K562 (cell line): ENCODE measurements at regions not wholly inside any gene's neighbourhood (a gene's known extent, or its start where the extent isn't known, plus 50 kb on each side); places are given as distances from the start of the nearest gene placed in this dataset.

ENCODE experiments used
- ATAC-seq: fragments of 200-7000 bp; cut with Tn5 transposase; 3 replicates; pipeline ENCODE4 v1.9.1; 2020; ENCODE audit warnings: moderate library complexity
- BruUV-seq: library from RNA; stranded (reverse); fragments of 400-500 nt; replicated peaks from 2 replicates; lab custom pipeline; 2021; lab: Mats Ljungman, UMichigan
- CTCF ChIA-PET: fragments of 300-600 bp; formaldehyde crosslinking; extraction: SDS; loops from one replicate; lab custom pipeline; 2021; ENCODE audit warnings: low intra/inter-chr PET ratio; lab: Yijun Ruan, JAX
- POLR2A ChIA-PET: fragments of 300-600, 350-650 bp; sonication (Branson Sonifier 250); formaldehyde crosslinking; extraction: SDS; loops from one replicate; lab custom pipeline; 2021; ENCODE audit warnings: antibody characterized with exemption, inconsistent platforms; lab: Yijun Ruan, JAX
- DNase-seq, 4 experiments: peaks; one replicate each; pipeline versions ENCODE4 v3.0.0 to v3.0.0-alpha.2; 2011 to 2018; ENCODE audit warnings: low spot score in 3 of 4, mixed read lengths in 3 of 4; ENCODE audit errors: extremely low read depth in 1 of 4
- FAIRE-seq: peaks from 2 replicates; lab custom pipeline; 2011; peaks lifted over from hg19 to GRCh38; lab: Jason Lieb, UNC
- H2AFZ ChIP-seq: 2 replicates; pipeline ENCODE4 v1.6.0; 2011; ENCODE audit warnings: low read depth, low read length, control low read depth, inconsistent platforms
- H3K27ac ChIP-seq: fragments of 200-600 bp; 3 replicates; pipeline ENCODE4 v1.8.0; 2011; ENCODE audit warnings: low read depth, mild to moderate bottlenecking, control low read depth, inconsistent platforms, low read length, moderate library complexity, mixed read lengths; ENCODE audit errors: extremely low read depth
- H3K27me3 ChIP-seq, 2 experiments: fragments of 300-600 bp in 1 of 2; 2 replicates in 1 of 2; 3 replicates in 1 of 2; pipeline versions ENCODE4 v1.6.0 to v1.8.0; 2011; ENCODE audit warnings: inconsistent platforms in 2 of 2, low read length in 2 of 2, mild to moderate bottlenecking in 1 of 2, mixed read lengths in 1 of 2, moderate library complexity in 1 of 2; ENCODE audit not compliant: control insufficient read depth in 2 of 2, insufficient read depth in 2 of 2
- H3K36me3 ChIP-seq: fragments of 300-600 bp; 3 replicates; pipeline ENCODE4 v1.8.0; 2011; ENCODE audit warnings: mild to moderate bottlenecking, low read length, inconsistent platforms; ENCODE audit not compliant: control insufficient read depth, insufficient read depth
- H3K4me1 ChIP-seq, 2 experiments: fragments of 200-600 bp in 1 of 2; replicated peaks in 1 of 2; 2 replicates in 1 of 2; 3 replicates in 1 of 2; pipeline versions ENCODE4 v1.5.1 to v1.8.0; 2011; ENCODE audit warnings: inconsistent platforms in 2 of 2, low read length in 2 of 2, mild to moderate bottlenecking in 1 of 2, mixed read lengths in 1 of 2, moderate library complexity in 1 of 2; ENCODE audit not compliant: control insufficient read depth in 2 of 2, insufficient read depth in 2 of 2
- H3K4me2 ChIP-seq: 2 replicates; pipeline ENCODE4 v1.6.1; 2011; ENCODE audit warnings: low read length, control low read depth, inconsistent platforms, mixed read lengths; ENCODE audit not compliant: insufficient read depth
- H3K4me3 ChIP-seq: fragments of 200-600 bp; sonication (generic), shearing (Covaris generic); 2 replicates; pipeline ENCODE4 v1.5.1; 2016; ENCODE audit warnings: control low read depth, inconsistent platforms
- H3K79me2 ChIP-seq: fragments of 200-600 bp; 3 replicates; pipeline ENCODE4 v1.8.0; 2011; ENCODE audit warnings: low read length, inconsistent platforms; ENCODE audit not compliant: control insufficient read depth, insufficient read depth
- H3K9ac ChIP-seq, 2 experiments: 2 replicates each; pipeline versions ENCODE4 v1.6.0 to v1.6.1; 2011; ENCODE audit warnings: low read depth in 2 of 2, low read length in 2 of 2, control low read depth in 1 of 2, inconsistent platforms in 1 of 2, mild to moderate bottlenecking in 1 of 2, mixed read lengths in 1 of 2; ENCODE audit not compliant: insufficient read depth in 1 of 2
- H3K9me1 ChIP-seq: one replicate; pipeline ENCODE4 v1.6.0; 2011; ENCODE audit warnings: inconsistent platforms, mild to moderate bottlenecking, low read length, moderate library complexity; ENCODE audit not compliant: control insufficient read depth, insufficient read depth
- H3K9me3 ChIP-seq: replicated peaks from 2 replicates; pipeline ENCODE4 v1.5.1; 2011; ENCODE audit warnings: low read depth, low read length, inconsistent platforms; ENCODE audit not compliant: control insufficient read depth, insufficient read depth
- H4K20me1 ChIP-seq: replicated peaks from 2 replicates; pipeline ENCODE4 v1.6.1; 2011; ENCODE audit warnings: low read length, inconsistent platforms, mixed read lengths; ENCODE audit not compliant: control insufficient read depth, insufficient read depth
- ARID1B ChIP-seq: fragments of 450-650 bp; IDR thresholded peaks from 2 replicates; pipeline ENCODE4 v1.6.1; 2016; ENCODE audit warnings: antibody characterized with exemption, mild to moderate bottlenecking, inconsistent platforms
- FUS ChIP-seq: fragments of 200-400 bp; formaldehyde crosslinking; optimal IDR thresholded peaks from 2 replicates; pipeline ENCODE3; 2017; ENCODE audit warnings: low read depth, low read length
- HDAC3 ChIP-seq: fragments of 450-650 bp; IDR thresholded peaks from 2 replicates; pipeline ENCODE4 v1.6.1; 2018; ENCODE audit warnings: borderline replicate concordance, mild to moderate bottlenecking, moderate library complexity; ENCODE audit not compliant: partially characterized antibody
- PHB2 ChIP-seq: fragments of 450-650 bp; IDR thresholded peaks from 2 replicates; pipeline ENCODE4 v1.6.1; 2017; ENCODE audit warnings: low read depth
- RB1 ChIP-seq: fragments of 450-650 bp; IDR thresholded peaks from 2 replicates; pipeline ENCODE4 v1.6.1; 2017; ENCODE audit warnings: low read depth, mild to moderate bottlenecking
- RBM22 ChIP-seq: fragments of 200-400 bp; formaldehyde crosslinking; IDR thresholded peaks from 2 replicates; pipeline ENCODE4 v1.6.1; 2018; ENCODE audit warnings: low read length, low read depth; ENCODE audit not compliant: poor library complexity, severe bottlenecking
- RCOR1 ChIP-seq, 2 experiments: IDR thresholded peaks; 2 replicates each; pipeline ENCODE4 v1.6.1; 2012; ENCODE audit warnings: low read depth in 2 of 2, low read length in 2 of 2, borderline replicate concordance in 1 of 2, improper control_type of control experiment in 1 of 2
- SIX5 ChIP-seq, 2 experiments: IDR thresholded peaks; 2 replicates each; pipeline ENCODE4 v1.6.1; 2011; ENCODE audit warnings: low read length in 2 of 2, borderline replicate concordance in 1 of 2, low read depth in 1 of 2, mild to moderate bottlenecking in 1 of 2, moderate library complexity in 1 of 2; ENCODE audit not compliant: insufficient read depth in 1 of 2
- SMARCE1 ChIP-seq: fragments of 450-650 bp; IDR thresholded peaks from 2 replicates; pipeline ENCODE4 v1.7.1; 2016; ENCODE audit warnings: mild to moderate bottlenecking
- SRSF1 ChIP-seq: fragments of 200-400 bp; formaldehyde crosslinking; IDR thresholded peaks from 2 replicates; pipeline ENCODE4 v1.6.1; 2017; ENCODE audit warnings: mild to moderate bottlenecking, low read depth, low read length, moderate library complexity
- SRSF3 ChIP-seq: fragments of 200-400 bp; formaldehyde crosslinking; IDR thresholded peaks from 2 replicates; pipeline ENCODE4 v1.6.1; 2016; ENCODE audit warnings: mild to moderate bottlenecking, low read length, moderate library complexity; ENCODE audit not compliant: insufficient read depth
- SUPT5H ChIP-seq: fragments of 450-650 bp; IDR thresholded peaks from 2 replicates; pipeline ENCODE4 v1.6.1; 2016
- WGBS: fragments of 100-300 bp; shearing (Covaris generic); methylation state at CpG from one replicate; pipeline ENCODE4 v1.1.6; 2016; ENCODE audit warnings: low coverage, mixed read lengths; ENCODE audit not compliant: insufficient coverage; ENCODE audit errors: missing lambda C conversion rate; 5-methylcytosine and 5-hydroxymethylcytosine counted together
- in situ Hi-C: fragments of 300-500 bp; cut with MboI; formaldehyde crosslinking; loops from 4 replicates; pipeline ENCODE4 v1.15.0; 2018; ENCODE audit warnings: inconsistent platforms, mixed read lengths
- intact Hi-C: fragments of 100-400 bp; cut with micrococcal nuclease; formaldehyde crosslinking; loops from 2 replicates; pipeline ENCODE4 v1.14.2; 2022
- TF ChIP-seq, protein P1 (sequence below): sonication (generic); IDR thresholded peaks from 2 replicates; pipeline ENCODE4 v1.6.1; 2016
- TF ChIP-seq, protein P2 (sequence below): fragments of 450-650 bp; IDR thresholded peaks from 2 replicates; pipeline ENCODE4 v1.6.1; 2017; ENCODE audit warnings: antibody characterized with exemption

DNA sequence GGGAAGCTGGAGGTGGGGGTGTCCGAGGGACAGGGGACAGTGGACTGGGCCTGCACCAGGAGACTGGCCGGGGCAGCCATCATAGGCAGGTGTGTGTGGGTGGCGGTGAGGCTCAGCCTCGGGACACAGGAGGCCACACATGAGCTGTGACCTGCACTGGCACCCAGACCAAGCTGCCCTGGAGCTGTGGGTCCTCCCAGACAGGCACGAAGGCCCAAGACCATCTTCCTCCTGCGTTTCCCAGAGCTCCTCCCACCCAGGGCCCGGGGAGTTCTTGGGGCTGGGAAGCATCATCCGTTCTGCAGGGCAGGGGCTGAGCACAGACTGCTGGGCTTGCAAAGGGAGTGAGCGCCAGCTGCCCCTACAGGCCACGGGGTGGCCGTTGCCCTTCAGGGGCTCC lies 87.4 kb downstream of the PDGFA start:
- H3K79me2 ChIP-seq, result no peaks in the 10 kb centered on the region
- no peak overlapping the region for H3K27ac ChIP-seq
- no peaks in the 10 kb centered on the region for H3K36me3 ChIP-seq
- in situ Hi-C loops (no loop called here), intact Hi-C loops (no loop called here)
- ATAC-seq (no peak), DNase-seq (no peak), FAIRE-seq (no peak)
- H3K4me2 ChIP-seq, result no peak overlapping the region
- peak overlapping the region in 1 of 2 experiments; percentile 26; a peak in 1 of 4 replicates for H3K9ac ChIP-seq
- ChIA-PET CTCF (no interaction called here), POLR2A (interaction anchor here (0.7 to 2.2 kb wide), 4 partner anchors 9 to 471 kb away, joined by 3 to 8 read pairs (median 4); no protein-coding TSS in a partner anchor)
- 5% methylated on average over 11 of the region's 11 CpGs for WGBS
- H3K4me1 ChIP-seq, result peaks cover 0 to 49% of the 10 kb centered on the region in 2 experiments; a peak in 2 of 5 replicates
- H4K20me1 ChIP-seq, result peaks cover 13% of the 10 kb centered on the region; the same call in 1 of the 2 replicates
- H3K9me3 ChIP-seq, result no peaks in the 10 kb centered on the region
- no peaks in the 10 kb centered on the region for H3K9me1 ChIP-seq
- BruUV-seq, result no TSS peak
- H2AFZ ChIP-seq, result no peak overlapping the region
- TF ChIP-seq RCOR1 (IDR thresholded peaks at IDR 0.05; ENCODE audit: borderline replicate concordance in 1 of 2, low read depth in 2 of 2, low read length in 2 of 2), result no peak
- TF ChIP-seq RBM22, result no peak
- no peak for TF ChIP-seq SRSF3
- TF ChIP-seq SIX5 (IDR thresholded peaks at IDR 0.05; ENCODE audit: borderline replicate concordance in 1 of 2, insufficient read depth in 1 of 2, low read depth in 1 of 2, low read length in 2 of 2), result no peak
- TF ChIP-seq PHB2, result no peak
- TF ChIP-seq ARID1B, result no peak
- TF ChIP-seq SMARCE1, result no peak
- TF ChIP-seq SRSF1, result no peak
- no peak for TF ChIP-seq FUS
- TF ChIP-seq, protein P1, sequence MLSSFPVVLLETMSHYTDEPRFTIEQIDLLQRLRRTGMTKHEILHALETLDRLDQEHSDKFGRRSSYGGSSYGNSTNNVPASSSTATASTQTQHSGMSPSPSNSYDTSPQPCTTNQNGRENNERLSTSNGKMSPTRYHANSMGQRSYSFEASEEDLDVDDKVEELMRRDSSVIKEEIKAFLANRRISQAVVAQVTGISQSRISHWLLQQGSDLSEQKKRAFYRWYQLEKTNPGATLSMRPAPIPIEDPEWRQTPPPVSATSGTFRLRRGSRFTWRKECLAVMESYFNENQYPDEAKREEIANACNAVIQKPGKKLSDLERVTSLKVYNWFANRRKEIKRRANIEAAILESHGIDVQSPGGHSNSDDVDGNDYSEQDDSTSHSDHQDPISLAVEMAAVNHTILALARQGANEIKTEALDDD, result no peak
- TF ChIP-seq HDAC3, result no peak
- TF ChIP-seq SUPT5H, result no peak
- TF ChIP-seq, protein P2, sequence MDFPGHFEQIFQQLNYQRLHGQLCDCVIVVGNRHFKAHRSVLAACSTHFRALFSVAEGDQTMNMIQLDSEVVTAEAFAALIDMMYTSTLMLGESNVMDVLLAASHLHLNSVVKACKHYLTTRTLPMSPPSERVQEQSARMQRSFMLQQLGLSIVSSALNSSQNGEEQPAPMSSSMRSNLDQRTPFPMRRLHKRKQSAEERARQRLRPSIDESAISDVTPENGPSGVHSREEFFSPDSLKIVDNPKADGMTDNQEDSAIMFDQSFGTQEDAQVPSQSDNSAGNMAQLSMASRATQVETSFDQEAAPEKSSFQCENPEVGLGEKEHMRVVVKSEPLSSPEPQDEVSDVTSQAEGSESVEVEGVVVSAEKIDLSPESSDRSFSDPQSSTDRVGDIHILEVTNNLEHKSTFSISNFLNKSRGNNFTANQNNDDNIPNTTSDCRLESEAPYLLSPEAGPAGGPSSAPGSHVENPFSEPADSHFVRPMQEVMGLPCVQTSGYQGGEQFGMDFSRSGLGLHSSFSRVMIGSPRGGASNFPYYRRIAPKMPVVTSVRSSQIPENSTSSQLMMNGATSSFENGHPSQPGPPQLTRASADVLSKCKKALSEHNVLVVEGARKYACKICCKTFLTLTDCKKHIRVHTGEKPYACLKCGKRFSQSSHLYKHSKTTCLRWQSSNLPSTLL, result no peak
- no peak for TF ChIP-seq RB1
- peaks cover 49 to 95% of the 10 kb centered on the region in 2 experiments for H3K27me3 ChIP-seq
- H3K4me3 ChIP-seq, result no peak overlapping the region
